DMS 273 (cell line): ENCODE measurements at regions not wholly inside any gene's neighbourhood (a gene's known extent, or its start where the extent isn't known, plus 50 kb on each side); places are given as distances from the start of the nearest gene placed in this dataset.

Experiments
- DNase-seq: peaks from one replicate; lab custom pipeline; 2025; ENCODE audit not compliant: unreplicated experiment; lab: John Stamatoyannopoulos, UW

- peak; percentile 13 for DNase-seq
Observed at GRCh38 chr9:38771593-38771992, 51.7 kb upstream of the FAM240B start.
